HG03103 (cell line): ENCODE measurements at regions not wholly inside any gene's neighbourhood (a gene's known extent, or its start where the extent isn't known, plus 50 kb on each side); places are given as distances from the start of the nearest gene placed in this dataset.

Experiments used
- ATAC-seq: cut with Tn5 transposase; IDR thresholded peaks from one replicate; pipeline ENCODE4 v1.9.1; 2021; ENCODE audit warnings: low read depth; ENCODE audit not compliant: unreplicated experiment

GRCh38 chr9:87275047-87275725 lies 222.5 kb upstream of the DAPK1 start:
- ATAC-seq: no peak

GRCh38 chr9:87276327-87276841 lies 221.3 kb upstream of the DAPK1 start:
- no peak for ATAC-seq

- ATAC-seq: no peak
These were observed 220.8 kb upstream of the DAPK1 start for GRCh38 chr9:87276851-87277261.

- ATAC-seq: no peak
These were observed 220.3 kb upstream of the DAPK1 start for GRCh38 chr9:87277346-87277745.

GRCh38 chr9:87278971-87279733 lies 218.5 kb upstream of the DAPK1 start:
- ATAC-seq: no peak

GRCh38 chr9:87280421-87280820 lies 217.2 kb upstream of the DAPK1 start:
- no peak for ATAC-seq

GRCh38 chr9:87282538-87282937 lies 215.1 kb upstream of the DAPK1 start:
- ATAC-seq: no peak

- no peak for ATAC-seq
These were observed 214.1 kb upstream of the DAPK1 start for GRCh38 chr9:87283585-87283984.

GRCh38 chr9:87285183-87285850 lies 212.3 kb upstream of the DAPK1 start:
- ATAC-seq: no peak

GRCh38 chr9:87286506-87286905 lies 211.2 kb upstream of the DAPK1 start:
- no peak for ATAC-seq

- ATAC-seq: no peak
These were observed 207.2 kb upstream of the DAPK1 start for GRCh38 chr9:87290241-87291052.

- ATAC-seq: no peak
These were observed 205.0 kb upstream of the DAPK1 start for GRCh38 chr9:87292449-87293191.

GRCh38 chr9:87294126-87294525 lies 203.5 kb upstream of the DAPK1 start:
- ATAC-seq: no peak

- ATAC-seq: no peak
These were observed 196.8 kb upstream of the DAPK1 start for GRCh38 chr9:87300915-87301314.

GRCh38 chr9:87301371-87301770 lies 196.3 kb upstream of the DAPK1 start:
- no peak for ATAC-seq

- no peak for ATAC-seq
These were observed 192.5 kb upstream of the DAPK1 start for GRCh38 chr9:87305151-87305550.

GRCh38 chr9:87306006-87306405 lies 191.7 kb upstream of the DAPK1 start:
- no peak for ATAC-seq

GRCh38 chr9:87307848-87308247 lies 189.8 kb upstream of the DAPK1 start:
- ATAC-seq: no peak

GRCh38 chr9:87309236-87309635 lies 188.4 kb upstream of the DAPK1 start:
- ATAC-seq: no peak
